ENCODE measurements at regions not wholly inside any gene's neighbourhood (a gene's known extent, or its start where the extent isn't known, plus 50 kb on each side); places are given as distances from the start of the nearest gene placed in this dataset.

DNA sequence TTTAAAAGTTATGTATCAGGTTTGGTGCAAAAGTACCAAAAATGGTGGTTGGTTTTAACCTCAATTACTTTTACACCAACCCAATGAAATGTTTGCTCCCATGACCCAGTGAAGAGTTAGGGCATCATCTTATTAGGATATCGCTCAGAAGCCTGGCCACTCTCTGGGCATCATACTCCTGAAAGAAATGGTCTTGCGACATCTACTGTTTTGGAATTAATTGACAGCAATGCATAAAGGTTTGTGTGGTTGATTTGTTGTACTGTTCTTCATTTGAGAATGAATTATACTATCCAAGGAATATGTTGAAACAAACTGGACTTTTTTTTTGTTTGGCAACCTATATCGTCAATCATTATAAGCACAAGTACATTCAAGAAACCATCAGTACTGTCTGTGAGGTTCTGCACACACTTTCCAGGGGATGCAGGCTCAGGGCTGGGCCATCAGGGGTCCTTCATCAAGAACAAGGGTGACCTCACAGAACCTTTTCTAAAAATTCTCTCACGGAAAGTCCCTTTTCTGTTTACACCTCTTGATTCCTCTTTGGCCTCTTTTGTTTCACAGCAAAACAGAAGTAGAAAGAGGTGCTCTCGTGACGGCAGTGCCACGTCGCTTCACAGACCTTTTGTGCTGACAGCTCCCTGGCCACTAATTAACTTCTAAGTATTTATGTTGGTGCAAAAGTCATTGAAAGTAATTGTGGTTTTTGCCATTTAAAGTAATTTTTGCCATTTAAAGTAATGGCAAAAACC is 117.2 kb upstream of the KLF6 start:
- no peak for DNase-seq (ENCODE audit: low spot score)

DNA sequence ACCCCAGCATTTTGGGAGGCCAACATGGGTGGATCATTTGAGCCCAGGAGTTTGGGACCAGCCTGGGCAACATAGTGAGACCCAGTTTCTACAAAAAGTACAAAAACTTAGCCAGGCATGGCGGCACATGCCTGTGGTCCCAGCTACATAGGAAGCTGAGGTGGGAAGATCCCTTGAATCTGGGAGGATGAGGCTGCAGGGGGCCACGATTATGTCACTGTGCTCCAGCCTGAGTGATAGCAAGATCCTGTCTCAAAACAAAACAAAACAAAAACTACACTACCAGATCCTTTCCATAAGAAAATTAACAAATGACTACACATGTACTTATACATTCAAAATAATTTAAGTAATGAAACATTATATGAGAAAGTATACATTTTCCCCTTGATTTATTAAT is 116.4 kb upstream of the KLF6 start:
- DNase-seq (ENCODE audit: low spot score), result no peak

DNA sequence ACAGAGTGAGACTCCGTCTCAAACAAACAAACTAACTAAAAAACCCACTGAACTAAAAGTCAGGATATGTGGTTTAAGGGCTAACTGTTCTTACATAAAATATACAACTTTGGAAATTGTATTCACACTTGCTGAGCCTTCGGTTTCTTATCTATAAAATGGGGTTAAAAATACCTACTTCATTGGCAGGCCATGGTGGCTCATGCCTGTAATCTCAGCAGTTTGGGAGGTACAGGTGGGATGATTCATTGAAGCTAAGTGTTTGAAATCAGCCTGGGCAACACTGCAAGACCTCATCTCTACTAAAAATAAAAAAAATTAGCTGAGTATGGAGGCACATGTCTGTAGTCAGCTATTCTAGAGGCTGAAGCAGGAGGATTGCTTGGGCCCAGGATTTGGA is 115.4 kb upstream of the KLF6 start:
- DNase-seq (ENCODE audit: low spot score), result no peak

DNA sequence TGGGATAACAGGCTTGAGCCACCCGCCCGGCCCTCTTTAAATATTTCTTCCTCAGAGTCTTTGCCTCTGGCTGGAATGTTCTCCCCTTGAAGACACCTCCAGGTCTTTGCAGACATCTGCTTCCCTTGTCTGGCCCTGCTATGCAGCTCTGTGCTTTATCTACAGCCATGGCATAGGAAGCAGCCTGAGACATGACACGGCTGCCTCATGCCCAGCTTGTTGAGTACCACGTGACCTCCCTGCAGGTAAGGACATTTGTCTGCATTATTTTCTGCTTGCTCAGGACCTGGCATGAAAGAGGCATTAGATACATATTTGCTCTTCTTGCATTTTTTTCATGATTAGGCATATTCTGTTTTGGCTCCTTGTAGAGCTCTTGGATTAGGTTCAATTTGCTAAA is 113.8 kb upstream of the KLF6 start:
- DNase-seq (ENCODE audit: low spot score), result no peak

DNA sequence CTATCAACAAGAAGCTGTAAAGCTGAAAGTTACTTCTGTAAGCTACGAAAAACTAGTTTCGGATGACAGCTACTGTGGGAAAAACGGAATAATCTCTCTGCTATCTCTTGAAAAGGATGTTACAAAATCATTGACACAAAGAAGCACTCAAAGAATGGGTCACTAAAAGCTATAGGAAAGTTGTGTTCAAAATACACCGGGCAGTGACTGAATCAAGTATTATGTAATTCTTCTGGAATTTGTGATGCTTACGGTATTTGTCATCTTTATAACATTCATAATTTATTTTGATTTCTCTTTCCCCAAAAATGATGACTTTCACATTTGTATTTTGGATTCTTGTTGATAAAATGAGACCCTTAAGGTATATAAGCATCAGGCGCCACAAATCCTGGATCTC is 112.1 kb upstream of the KLF6 start:
- DNase-seq (ENCODE audit: low spot score), result no peak

DNA sequence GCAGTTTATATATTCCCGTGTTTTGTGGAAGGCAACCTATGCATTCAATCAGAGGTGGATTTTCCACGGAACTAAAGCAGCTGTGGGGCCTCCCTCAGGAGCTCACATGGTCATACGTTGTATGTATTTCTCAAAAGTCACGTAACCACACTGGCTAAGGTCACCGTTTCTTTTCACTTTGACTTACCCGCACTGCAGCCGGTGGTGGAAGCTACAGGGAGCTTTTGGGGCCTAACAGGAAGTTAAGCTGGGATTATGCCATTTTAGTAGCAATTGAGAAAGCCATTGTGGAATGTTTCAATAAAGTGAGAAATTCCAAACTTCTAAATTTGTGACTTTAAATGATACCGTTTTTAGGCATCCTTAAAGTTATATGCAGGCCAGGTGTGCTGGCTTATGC is 111.2 kb upstream of the KLF6 start:
- no peak for DNase-seq (ENCODE audit: low spot score)

DNA sequence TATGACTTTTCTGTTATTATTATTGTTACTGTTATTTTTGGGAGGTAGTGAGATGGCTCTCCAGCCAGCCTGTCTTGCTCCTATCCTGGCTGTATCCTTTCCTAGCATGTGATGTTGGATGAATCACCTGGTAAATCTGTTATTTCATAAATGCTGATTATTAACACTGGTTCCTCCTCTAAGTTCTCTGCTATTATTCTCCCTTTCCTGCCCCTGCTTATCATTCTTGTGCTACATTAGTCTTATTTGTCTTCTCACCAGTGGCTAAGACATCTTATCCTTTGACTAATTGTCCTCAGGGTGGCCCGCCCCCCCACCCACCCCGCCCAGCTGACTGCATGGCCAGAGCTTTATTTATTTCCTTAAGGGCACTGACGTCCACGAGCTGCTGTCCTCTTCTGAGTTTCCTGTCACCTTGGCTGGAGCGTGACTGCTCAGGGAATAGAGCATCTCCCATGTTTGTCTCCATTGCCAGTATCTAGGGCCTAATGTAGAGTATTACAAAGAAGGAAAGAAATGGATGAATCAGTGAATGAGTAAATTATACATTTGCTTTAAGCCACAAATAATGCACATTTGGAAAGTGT is 110.1 kb upstream of the KLF6 start:
- no peak for DNase-seq (ENCODE audit: low spot score)

DNA sequence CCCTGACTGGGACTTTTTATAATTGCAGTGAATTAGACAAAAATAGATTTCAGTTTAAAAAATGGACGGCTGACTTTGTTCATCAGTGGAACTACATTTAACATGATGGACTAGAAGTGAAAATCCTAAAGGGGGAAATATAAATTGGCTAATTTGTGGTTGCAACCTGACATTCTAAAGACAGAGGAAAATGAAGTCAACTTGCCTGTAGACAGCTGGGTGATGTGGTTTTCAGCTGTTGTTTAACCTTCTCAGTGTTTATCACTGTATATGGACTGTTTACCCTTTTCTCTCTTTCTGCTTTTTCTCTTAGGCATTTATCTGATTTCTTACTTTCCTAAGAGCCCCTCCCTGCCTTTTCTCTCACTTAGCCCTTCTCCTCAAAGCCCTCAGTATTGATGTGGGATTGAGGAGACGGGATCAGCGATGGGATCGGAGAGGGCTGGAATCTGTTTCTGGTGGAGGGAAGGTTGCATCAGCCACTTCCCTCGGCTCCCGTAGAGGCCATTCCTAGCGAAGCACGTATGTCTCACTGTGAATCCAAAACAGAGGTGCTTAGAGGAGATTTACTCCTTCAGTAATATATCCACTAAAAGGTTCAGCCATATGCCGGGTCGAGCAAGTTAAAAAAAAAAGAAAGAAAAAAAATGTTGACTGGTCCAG is 109.0 kb upstream of the KLF6 start:
- DNase-seq (ENCODE audit: low spot score), result no peak

DNA sequence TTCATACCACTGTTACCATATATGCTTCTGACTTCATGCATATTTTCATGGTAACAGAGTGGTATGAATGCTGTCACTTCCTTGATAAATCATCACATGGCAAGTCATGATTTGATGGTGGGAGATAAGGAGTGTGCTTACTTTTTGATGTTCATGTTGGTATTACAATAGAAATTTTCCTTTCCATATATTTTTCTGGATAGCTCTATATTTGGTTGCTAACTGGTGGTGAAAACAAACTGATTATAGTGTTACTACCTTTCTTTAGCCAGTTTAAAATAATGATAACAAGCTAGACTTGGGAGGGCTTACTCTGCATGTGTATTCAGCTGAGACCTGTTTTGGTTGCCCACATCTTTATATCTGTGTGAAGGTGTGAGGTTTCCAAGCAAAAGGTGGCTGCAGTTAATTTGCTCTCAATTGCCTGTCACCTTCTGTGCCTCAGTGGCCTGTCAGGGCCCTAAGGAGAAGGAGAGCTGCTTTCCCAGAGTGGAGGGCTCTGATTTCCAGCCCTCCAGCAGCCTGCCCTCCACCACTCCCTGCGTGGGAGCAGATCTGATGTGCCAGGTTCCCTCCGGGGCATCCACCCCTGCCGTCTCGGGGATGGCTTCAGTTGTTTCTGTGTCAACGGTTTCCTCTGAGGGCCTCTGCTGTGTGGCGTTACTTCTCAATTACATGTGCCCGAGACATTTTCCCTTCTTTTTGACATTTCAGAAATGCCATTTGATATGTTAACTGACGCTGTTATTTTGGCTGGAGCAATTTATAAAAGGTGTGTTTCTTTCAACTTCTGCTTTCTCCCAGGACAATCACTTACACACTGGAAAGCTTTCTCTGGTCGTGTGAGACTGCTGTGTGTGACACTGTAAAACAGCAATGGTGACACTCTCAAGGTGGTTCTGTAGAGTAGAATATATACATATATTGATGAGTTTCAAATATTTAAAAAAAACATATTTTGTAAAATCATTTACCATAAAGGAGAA is 107.7 kb upstream of the KLF6 start:
- no peak for DNase-seq (ENCODE audit: low spot score)

DNA sequence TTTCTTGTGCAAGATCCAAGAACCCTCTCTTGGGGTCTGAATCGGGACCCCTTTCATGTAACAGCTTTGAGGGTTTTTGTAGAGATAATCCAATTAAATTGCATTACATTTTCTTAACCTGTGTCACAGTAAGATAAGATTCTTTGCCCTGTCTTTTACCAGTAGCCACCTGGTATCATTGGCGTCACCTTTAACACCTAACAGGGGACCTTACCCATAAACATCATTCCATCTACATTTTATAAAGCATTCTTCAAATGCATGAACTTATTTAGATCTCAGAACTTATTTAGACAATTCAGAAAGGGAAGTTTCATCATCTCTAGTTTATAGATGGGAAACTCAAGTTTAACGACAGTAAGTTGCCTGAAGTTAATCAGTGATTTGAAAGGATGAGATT is 106.4 kb upstream of the KLF6 start:
- DNase-seq (ENCODE audit: low spot score), result no peak

DNA sequence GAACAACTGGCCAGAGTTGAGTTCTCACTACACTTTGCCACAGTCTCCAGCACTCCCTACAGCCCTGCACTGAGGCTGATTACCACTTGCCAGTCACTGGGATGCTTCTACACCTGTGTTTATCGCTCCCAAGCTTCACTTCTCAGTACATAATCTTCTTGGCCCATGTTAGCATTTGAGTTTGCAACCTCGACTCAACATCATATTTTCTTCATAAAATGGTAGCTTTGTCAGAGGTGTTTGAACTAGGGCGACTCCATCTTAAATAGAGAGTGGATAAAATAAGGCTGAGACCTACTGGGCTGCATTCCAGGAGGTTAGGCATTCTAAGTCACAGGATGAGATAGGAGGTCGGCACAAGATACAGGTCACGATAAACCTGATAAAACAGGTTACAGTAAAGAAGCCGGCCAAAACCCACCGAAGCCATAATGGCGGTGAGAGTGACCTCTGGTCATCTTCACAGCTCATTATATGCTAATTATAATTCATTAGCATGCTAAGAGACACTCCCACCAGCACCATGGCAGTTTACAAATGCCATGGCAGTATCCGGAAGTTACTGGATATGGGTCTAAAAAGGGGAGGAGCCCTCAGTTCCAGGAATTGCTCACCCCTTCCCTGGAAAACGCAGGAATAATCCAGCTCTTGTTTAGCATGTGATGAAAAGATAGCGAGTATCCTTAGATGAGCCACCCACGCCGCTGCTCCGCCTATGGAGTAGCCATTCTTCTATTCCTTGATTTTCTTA is 105.8 kb upstream of the KLF6 start:
- DNase-seq (ENCODE audit: low spot score), result no peak

DNA sequence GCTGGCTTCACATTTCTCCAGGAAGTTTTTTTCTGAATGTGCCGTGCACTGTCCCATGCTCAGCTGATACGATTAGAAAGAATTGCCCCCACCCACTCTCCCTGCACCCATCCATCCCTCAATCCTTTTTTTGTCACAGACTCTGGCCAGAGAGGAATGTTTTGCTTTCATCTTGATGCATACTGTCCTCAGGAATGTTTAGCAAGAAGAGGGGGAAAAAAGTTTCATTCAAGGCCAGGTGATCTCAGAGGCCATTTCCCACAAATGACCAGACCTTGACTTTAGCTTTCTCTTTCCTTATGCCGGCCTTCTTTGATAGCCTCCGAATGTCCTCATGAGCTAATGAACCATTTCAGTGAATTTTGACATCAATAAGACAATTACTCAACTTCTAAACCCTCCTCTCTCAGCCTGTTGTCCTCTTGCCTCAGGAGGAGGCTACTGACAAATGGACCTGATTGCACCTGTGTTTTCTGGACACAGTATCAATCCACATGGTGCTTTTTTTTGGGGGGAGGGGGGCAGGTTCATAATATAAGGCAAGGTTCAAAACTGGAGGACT is 105.0 kb upstream of the KLF6 start:
- DNase-seq (ENCODE audit: low spot score), result no peak

DNA sequence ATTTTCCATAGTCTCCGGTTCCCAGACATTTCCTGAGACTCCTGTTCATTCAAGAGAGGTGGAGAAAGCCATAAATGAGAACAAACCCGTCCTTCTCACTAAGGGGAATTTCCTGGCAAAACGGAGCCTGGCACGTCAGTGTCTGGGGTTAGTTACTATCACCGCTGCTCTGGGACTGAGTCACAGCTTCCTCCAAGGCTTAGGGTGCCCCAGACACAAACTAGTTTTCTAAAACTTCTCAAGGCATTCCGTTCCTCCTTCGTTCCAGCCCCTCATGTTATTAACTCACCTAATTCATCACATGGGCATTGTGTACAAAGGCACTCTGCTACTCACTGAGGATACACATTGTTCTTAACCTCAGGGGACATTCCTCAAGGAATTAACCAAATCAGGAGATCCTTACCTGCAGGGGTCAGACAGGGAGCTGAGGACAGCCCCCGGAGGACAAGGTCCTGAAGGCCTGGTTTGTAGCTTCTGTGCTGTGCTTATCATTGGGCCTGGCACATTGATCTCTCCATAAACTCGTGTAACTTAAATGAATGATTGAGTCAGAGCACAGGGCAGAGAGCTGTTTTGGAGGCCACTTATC is 103.0 kb upstream of the KLF6 start:
- DNase-seq (ENCODE audit: low spot score), result peak; percentile 47

DNA sequence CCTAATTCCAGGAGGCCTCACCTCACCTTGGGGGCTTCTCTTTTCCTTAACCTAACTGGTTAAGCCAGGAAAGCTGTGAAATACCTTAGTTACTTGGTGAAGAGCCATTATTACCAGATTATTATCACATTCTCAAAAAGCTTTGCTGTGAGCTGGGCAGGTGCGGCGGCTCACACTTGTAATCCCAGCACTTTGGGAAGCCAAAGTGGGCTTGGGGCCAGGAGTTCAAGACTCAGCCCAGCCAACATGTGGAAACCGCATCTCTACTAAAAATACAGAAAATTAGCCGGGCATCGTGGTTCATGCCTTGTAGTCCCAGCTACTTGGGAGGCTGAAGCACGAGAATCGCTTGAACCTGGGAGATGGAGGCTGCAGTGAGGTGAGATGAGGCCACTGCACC is 102.4 kb upstream of the KLF6 start:
- DNase-seq (ENCODE audit: low spot score), result no peak

DNA sequence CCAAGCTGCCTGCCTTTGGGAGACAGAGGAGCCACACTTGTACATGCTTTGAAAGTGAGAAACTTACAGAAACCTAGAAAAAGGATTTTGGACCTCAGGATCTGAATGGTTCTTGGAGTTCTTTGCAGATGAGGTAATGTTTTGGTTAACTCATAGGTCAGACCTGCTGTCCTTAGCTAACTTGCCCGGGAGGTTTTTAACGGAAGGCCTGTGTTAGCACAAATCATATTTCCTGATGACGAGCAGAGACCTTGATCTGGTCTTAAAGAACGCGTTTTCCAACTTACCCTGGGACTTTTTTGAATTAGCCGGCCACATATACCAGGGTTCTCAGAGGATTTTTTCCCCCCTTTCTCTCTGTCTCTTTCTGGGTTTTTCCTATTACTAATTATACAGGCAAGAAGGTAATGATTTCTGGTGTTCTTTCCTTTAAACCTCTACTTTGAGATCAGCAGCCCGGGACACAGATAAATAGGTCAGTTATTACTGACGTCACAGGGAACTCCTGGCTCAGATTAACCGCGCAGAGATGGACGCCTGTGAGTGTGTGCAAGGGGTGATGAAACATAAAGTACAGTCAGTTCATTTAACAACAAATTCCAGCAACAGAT is 101.7 kb upstream of the KLF6 start:
- DNase-seq (ENCODE audit: low spot score), result no peak

DNA sequence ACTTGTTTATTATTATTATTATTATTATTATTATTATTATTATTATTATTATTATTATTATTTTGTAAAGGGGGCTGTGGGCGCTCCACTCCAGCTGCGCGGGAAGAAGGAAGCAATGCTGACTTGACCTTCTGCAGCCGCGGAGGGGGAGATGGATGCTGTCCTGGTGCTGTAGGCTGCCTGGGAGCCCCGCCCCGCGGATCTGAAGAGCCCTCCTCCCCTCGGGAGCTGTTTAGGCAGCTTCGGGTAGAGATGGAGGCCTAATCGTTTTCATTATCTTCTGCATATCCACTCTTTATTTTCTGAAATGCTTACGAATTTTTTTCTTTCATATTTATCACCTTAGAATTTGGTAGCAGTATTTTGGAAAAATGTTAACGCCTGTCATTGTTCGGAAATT is 101.2 kb upstream of the KLF6 start:
- DNase-seq (ENCODE audit: low spot score), result peak; percentile 76

DNA sequence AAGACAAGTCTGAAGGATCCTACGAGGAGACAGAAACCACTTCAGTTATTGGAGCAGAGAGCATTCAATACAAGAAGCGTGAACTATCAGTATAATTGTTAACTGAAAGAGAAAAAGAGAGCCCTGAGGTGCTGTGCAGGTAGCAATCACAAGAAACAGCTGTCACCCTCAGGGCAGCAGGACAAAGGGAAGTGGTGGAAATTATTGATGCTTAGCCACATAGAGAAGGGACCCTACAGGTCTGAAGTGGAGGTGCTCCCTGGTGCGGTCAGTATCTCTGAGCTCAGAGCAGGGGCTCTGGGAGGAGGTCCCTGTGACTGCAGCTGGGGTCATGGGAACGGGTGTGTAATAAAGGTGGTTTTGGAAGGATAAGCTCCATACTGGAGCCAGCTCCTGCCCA is 97.8 kb upstream of the KLF6 start:
- DNase-seq (ENCODE audit: low spot score), result no peak

DNA sequence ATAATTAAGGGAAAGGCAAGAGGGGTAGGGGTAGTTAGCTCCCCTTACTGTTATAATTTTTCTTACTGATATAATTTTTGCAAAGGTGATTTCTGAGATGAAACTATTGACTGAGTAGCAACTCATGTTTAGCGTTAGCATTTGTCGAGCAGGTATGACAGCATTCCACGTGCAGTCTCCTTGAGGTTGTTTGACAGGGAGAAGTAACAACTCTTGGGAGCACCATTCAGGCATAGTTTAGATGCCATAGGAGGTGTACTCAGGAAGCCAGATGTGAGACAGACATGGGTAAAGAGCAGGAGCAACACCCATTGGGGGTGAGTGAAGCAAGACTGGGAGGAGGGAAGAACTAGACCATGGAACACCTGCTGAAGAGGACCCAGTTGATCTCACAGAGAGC is 96.6 kb upstream of the KLF6 start:
- no peak for DNase-seq (ENCODE audit: low spot score)

DNA sequence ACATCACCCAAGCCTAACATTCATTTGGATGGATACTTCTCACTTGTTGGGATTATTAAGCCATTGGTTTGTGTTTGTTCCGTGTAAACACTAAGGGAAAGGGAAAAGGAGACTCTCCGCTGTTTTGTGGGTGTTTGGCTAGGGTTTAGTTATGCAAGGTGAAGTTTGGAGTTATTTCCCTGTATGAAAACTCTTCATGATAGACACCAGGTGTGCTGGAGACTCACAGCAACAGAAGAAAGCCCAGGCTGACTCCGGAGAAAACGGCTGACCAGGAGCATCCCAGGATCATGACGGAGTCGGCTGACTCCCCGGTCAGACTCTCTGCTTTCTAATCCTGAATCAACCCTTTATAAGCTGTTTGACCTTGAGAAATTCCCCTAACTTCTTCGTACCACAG is 94.1 kb upstream of the KLF6 start:
- DNase-seq (ENCODE audit: low spot score), result no peak

DNA sequence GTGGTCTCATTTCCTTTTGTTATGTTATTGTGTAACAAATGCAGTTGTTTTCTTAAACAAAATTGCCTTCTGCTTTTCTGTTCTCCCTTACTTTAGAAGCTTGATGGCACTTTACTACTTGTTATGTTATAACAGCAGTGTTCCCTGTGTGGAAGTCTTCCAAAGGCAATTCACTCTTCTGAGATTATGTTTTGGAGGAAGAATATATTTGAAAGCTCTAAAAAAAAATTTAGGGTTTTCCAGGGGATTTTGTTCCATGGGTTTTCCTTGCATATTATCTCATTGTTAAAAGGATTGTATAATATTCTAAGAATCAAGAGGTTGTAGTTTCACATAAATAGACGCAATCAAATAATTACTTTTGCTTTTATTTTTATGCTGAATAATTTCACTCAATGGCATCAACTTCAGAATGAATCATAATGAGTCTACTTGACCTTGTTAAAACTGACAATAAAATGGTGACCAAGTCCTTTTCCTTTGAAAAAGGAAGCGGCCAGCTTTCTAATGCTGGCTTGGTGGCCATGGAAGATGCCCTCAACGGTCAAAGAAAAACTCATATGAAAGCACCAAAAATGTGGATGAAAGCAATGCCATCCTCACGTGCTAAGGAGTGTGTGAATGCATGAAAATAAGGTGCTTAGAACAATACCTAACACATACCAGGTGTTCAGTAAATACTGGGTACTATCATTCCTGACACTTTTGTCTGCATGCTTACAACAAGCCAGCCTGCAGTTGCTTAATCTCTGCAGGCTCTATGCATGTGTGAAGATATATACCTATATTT is 92.4 kb upstream of the KLF6 start:
- DNase-seq (ENCODE audit: low spot score), result no peak

Measured in iPS-NIHi11 (cell line).